ENCODE measurements at regions not wholly inside any gene's neighbourhood (a gene's known extent, or its start where the extent isn't known, plus 50 kb on each side); places are given as distances from the start of the nearest gene placed in this dataset.

GRCh38 chr1:221795380-221795779 lies 53.5 kb upstream of the DUSP10 start:
- Histone ChIP-seq H4K20me1 (ENCODE audit: insufficient read depth, poor library complexity, severe bottlenecking) (no peaks in the 10 kb centered on the region), H3K79me2 (no peaks in the 10 kb centered on the region), H3K27me3 (no peaks in the 10 kb centered on the region), H2AFZ (no peak overlapping the region), H3K4me2 (no peak overlapping the region), H3K9me2 (replicated peaks; ENCODE audit: insufficient read depth) (no peaks in the 10 kb centered on the region), H3K9me3 (ENCODE audit: low read depth) (no peaks in the 10 kb centered on the region), H3K27ac (no peak overlapping the region), H3K4me1 (ENCODE audit: insufficient read depth) (no peaks in the 10 kb centered on the region), H3K36me3 (replicated peaks; ENCODE audit: insufficient read depth, low read depth) (no peaks in the 10 kb centered on the region), H3K4me3 (no peak overlapping the region)
- TF ChIP-seq EZH2 (IDR thresholded peaks at IDR 0.05; ENCODE audit: borderline replicate concordance) (no peak), EZH2phosphoT487 (IDR thresholded peaks at IDR 0.05; ENCODE audit: low read depth, severe bottlenecking, unreplicated experiment) (no peak), CTCF (IDR thresholded peaks at IDR 0.05; ENCODE audit: poor library complexity) (no peak)
- 79% methylated on average over 3 of the region's 3 CpGs for WGBS (ENCODE audit: low lambda C conversion rate, missing lambda C conversion rate)
- DNase-seq (ENCODE audit: low spot score) = no peak

- Histone ChIP-seq H3K27ac (no peak overlapping the region), H3K9me2 (replicated peaks; ENCODE audit: insufficient read depth) (no peaks in the 10 kb centered on the region), H3K27me3 (no peaks in the 10 kb centered on the region), H4K20me1 (ENCODE audit: insufficient read depth, poor library complexity, severe bottlenecking) (no peaks in the 10 kb centered on the region), H3K4me3 (no peak overlapping the region), H3K36me3 (replicated peaks; ENCODE audit: insufficient read depth, low read depth) (no peaks in the 10 kb centered on the region), H2AFZ (no peak overlapping the region), H3K4me2 (no peak overlapping the region), H3K4me1 (ENCODE audit: insufficient read depth) (no peaks in the 10 kb centered on the region), H3K79me2 (no peaks in the 10 kb centered on the region), H3K9me3 (ENCODE audit: low read depth) (no peaks in the 10 kb centered on the region)
- 87% methylated on average over 1 of the region's 1 CpG for WGBS (ENCODE audit: low lambda C conversion rate, missing lambda C conversion rate)
- TF ChIP-seq CTCF (IDR thresholded peaks at IDR 0.05; ENCODE audit: poor library complexity) (no peak), EZH2phosphoT487 (IDR thresholded peaks at IDR 0.05; ENCODE audit: low read depth, severe bottlenecking, unreplicated experiment) (no peak), EZH2 (IDR thresholded peaks at IDR 0.05; ENCODE audit: borderline replicate concordance) (no peak)
- DNase-seq (ENCODE audit: low spot score) = no peak
Measured at GRCh38 chr1:221794935-221795334, 53.0 kb upstream of the DUSP10 start.

DNA sequence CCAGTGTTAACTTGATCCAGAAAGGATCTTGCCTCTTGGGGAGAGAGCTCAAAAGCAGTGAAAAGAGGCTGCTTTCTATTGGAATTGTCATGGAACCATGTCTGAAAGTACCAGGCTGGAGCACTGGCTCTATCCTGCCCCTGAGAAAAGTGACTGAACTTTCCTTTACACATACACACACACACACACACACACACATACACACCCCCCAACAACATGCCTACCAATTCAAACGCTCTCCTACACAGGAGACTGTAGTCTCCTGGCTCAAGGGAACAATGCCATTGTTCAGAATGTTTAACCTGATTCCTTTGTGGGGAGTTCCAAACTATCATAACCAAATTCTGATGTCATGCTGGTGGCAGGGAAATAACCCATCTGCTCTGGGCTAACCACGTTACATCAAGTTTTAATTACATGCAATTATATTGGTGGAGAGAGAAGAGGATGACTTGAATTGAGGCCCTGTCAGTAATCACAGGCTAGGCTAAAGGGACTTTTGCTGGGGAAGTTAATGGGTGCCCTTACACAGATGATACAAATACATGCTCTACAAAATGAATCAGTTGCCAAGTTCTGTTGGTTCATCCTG lies 52.3 kb upstream of the DUSP10 start:
- Histone ChIP-seq H3K4me2 (no peak overlapping the region), H2AFZ (no peak overlapping the region), H4K20me1 (ENCODE audit: insufficient read depth, poor library complexity, severe bottlenecking) (no peaks in the 10 kb centered on the region), H3K36me3 (replicated peaks; ENCODE audit: insufficient read depth, low read depth) (no peaks in the 10 kb centered on the region), H3K79me2 (no peaks in the 10 kb centered on the region), H3K4me3 (no peak overlapping the region), H3K27me3 (no peaks in the 10 kb centered on the region), H3K9me3 (ENCODE audit: low read depth) (no peaks in the 10 kb centered on the region), H3K27ac (no peak overlapping the region), H3K9me2 (replicated peaks; ENCODE audit: insufficient read depth) (no peaks in the 10 kb centered on the region), H3K4me1 (ENCODE audit: insufficient read depth) (no peaks in the 10 kb centered on the region)
- no peak for TF ChIP-seq EZH2phosphoT487 (IDR thresholded peaks at IDR 0.05; ENCODE audit: low read depth, severe bottlenecking, unreplicated experiment)
- 56% methylated on average over 2 of the region's 2 CpGs for WGBS (ENCODE audit: low lambda C conversion rate, missing lambda C conversion rate)
- no peak for DNase-seq (ENCODE audit: low spot score)

GRCh38 chr1:221793439-221794078 lies 51.7 kb upstream of the DUSP10 start:
- no peaks in the 10 kb centered on the region for H3K79me2 ChIP-seq
- no peaks in the 10 kb centered on the region for H3K9me2 ChIP-seq (replicated peaks; ENCODE audit: insufficient read depth)
- 84% methylated on average over 3 of the region's 3 CpGs for WGBS (ENCODE audit: low lambda C conversion rate, missing lambda C conversion rate)
- no peak overlapping the region for H3K27ac ChIP-seq
- no peaks in the 10 kb centered on the region for H3K4me1 ChIP-seq (ENCODE audit: insufficient read depth)
- H3K27me3 ChIP-seq = no peaks in the 10 kb centered on the region
- no peak overlapping the region for H3K4me3 ChIP-seq
- DNase-seq (ENCODE audit: low spot score) = no peak
- H2AFZ ChIP-seq = no peak overlapping the region
- no peak overlapping the region for H3K4me2 ChIP-seq
- H3K36me3 ChIP-seq (replicated peaks; ENCODE audit: insufficient read depth, low read depth) = no peaks in the 10 kb centered on the region
- no peaks in the 10 kb centered on the region for H3K9me3 ChIP-seq (ENCODE audit: low read depth)
- TF ChIP-seq EZH2 (IDR thresholded peaks at IDR 0.05; ENCODE audit: borderline replicate concordance) = no peak
- no peak for TF ChIP-seq CTCF (IDR thresholded peaks at IDR 0.05; ENCODE audit: poor library complexity)
- TF ChIP-seq EZH2phosphoT487 (IDR thresholded peaks at IDR 0.05; ENCODE audit: low read depth, severe bottlenecking, unreplicated experiment) = no peak
- no peaks in the 10 kb centered on the region for H4K20me1 ChIP-seq (ENCODE audit: insufficient read depth, poor library complexity, severe bottlenecking)

All from hepatocyte (in vitro differentiated cells).